Mesenchymal stem cell (in vitro differentiated cells and primary cell): ENCODE measurements at regions not wholly inside any gene's neighbourhood (a gene's known extent, or its start where the extent isn't known, plus 50 kb on each side); places are given as distances from the start of the nearest gene placed in this dataset.
A peak's percentile ranks its signal among the peaks of the same experiment; 100 is the strongest.
"Not testable (repeated sequence)": the region's sequence is repeated elsewhere in the genome, so short reads cannot be mapped to it uniquely, and the experiment has no call there.

Experiments used
- DNase-seq: peaks from one replicate; pipeline ENCODE4 v3.0.0-alpha.2; 2013
- H2AFZ ChIP-seq: one replicate; pipeline ENCODE4 v1.6.1; 2013; ENCODE audit warnings: low read depth, mild to moderate bottlenecking, control low read depth, inconsistent platforms, low read length, moderate library complexity
- H2AK5ac ChIP-seq: 2 replicates; pipeline ENCODE4 v1.6.1; 2013; ENCODE audit warnings: low read length, moderate library complexity, mild to moderate bottlenecking, inconsistent platforms; ENCODE audit not compliant: severe bottlenecking
- H2BK120ac ChIP-seq: one replicate; pipeline ENCODE4 v1.6.1; 2013; ENCODE audit warnings: low read depth, mild to moderate bottlenecking, inconsistent platforms, low read length, moderate library complexity
- H2BK12ac ChIP-seq, 2 experiments: one replicate each; pipeline ENCODE4 v1.6.1; 2013; ENCODE audit warnings: inconsistent platforms in 2 of 2, low read length in 2 of 2, mild to moderate bottlenecking in 2 of 2, moderate library complexity in 2 of 2, control low read depth in 1 of 2
- H2BK15ac ChIP-seq: one replicate; pipeline ENCODE4 v1.6.1; 2013; ENCODE audit warnings: mild to moderate bottlenecking, low read depth, inconsistent platforms; ENCODE audit not compliant: poor library complexity, severe bottlenecking
- H2BK5ac ChIP-seq: 2 replicates; pipeline ENCODE4 v1.6.1; 2013; ENCODE audit warnings: low read depth, mild to moderate bottlenecking, low read length, control low read depth, inconsistent platforms; ENCODE audit not compliant: poor library complexity, severe bottlenecking
- H3K14ac ChIP-seq, 2 experiments: one replicate each; pipeline ENCODE4 v1.6.1; 2013; ENCODE audit warnings: inconsistent platforms in 2 of 2, low read length in 2 of 2, control low read depth in 1 of 2, mild to moderate bottlenecking in 1 of 2, moderate library complexity in 1 of 2
- H3K18ac ChIP-seq, 2 experiments: one replicate each; pipeline ENCODE4 v1.6.1; 2013; ENCODE audit warnings: inconsistent platforms in 2 of 2, low read length in 2 of 2, control low read depth in 1 of 2, low read depth in 1 of 2, mild to moderate bottlenecking in 1 of 2
- H3K23ac ChIP-seq, 2 experiments: one replicate each; pipeline ENCODE4 v1.6.1; 2013; ENCODE audit warnings: inconsistent platforms in 2 of 2, low read length in 2 of 2, mild to moderate bottlenecking in 2 of 2, moderate library complexity in 2 of 2, control low read depth in 1 of 2
- H3K27ac ChIP-seq: 2 replicates; pipeline ENCODE4 v1.5.1; 2013; ENCODE audit warnings: mild to moderate bottlenecking, moderate library complexity, low read length, control low read depth, inconsistent platforms; ENCODE audit not compliant: poor library complexity, severe bottlenecking
- H3K27me3 ChIP-seq, 2 experiments: 2 replicates each; pipeline versions ENCODE4 v1.6.1 to v1.7.0; 2013; ENCODE audit warnings: low read length in 2 of 2, mild to moderate bottlenecking in 2 of 2, moderate library complexity in 2 of 2, control low read depth in 1 of 2, inconsistent platforms in 1 of 2; ENCODE audit not compliant: control insufficient read depth in 1 of 2, insufficient read depth in 1 of 2
- H3K36me3 ChIP-seq, 2 experiments: 2 replicates each; pipeline versions ENCODE4 v1.6.1 to v1.7.0; 2013; ENCODE audit warnings: low read length in 2 of 2, control low read depth in 1 of 2, inconsistent platforms in 1 of 2, low read depth in 1 of 2, mild to moderate bottlenecking in 1 of 2; ENCODE audit not compliant: insufficient read depth in 2 of 2, control insufficient read depth in 1 of 2
- H3K4ac ChIP-seq, 2 experiments: one replicate each; pipeline ENCODE4 v1.6.1; 2013; ENCODE audit warnings: inconsistent platforms in 2 of 2, low read length in 2 of 2, mild to moderate bottlenecking in 2 of 2, moderate library complexity in 2 of 2, control low read depth in 1 of 2, low read depth in 1 of 2
- H3K4me1 ChIP-seq: 2 replicates; pipeline ENCODE4 v1.6.1; 2013; ENCODE audit warnings: low read depth, low read length, control low read depth; ENCODE audit not compliant: control insufficient read depth, insufficient read depth
- H3K4me2 ChIP-seq: 2 replicates; pipeline ENCODE4 v1.6.1; 2013; ENCODE audit warnings: low read length, mild to moderate bottlenecking, inconsistent platforms; ENCODE audit not compliant: poor library complexity, severe bottlenecking
- H3K4me3 ChIP-seq, 2 experiments: 2 replicates each; pipeline versions ENCODE4 v1.5.1 to v1.7.0; 2013; ENCODE audit warnings: low read length in 2 of 2, mild to moderate bottlenecking in 2 of 2, control low read depth in 1 of 2, low read depth in 1 of 2; ENCODE audit not compliant: insufficient read depth in 1 of 2
- H3K79me1 ChIP-seq: replicated peaks from 2 replicates; pipeline ENCODE4 v1.6.1; 2013; ENCODE audit warnings: mild to moderate bottlenecking, control low read depth, low read length, inconsistent platforms; ENCODE audit not compliant: poor library complexity, severe bottlenecking
- H3K9ac ChIP-seq: 2 replicates; pipeline ENCODE4 v1.7.0; 2013; ENCODE audit warnings: mild to moderate bottlenecking, low read length, moderate library complexity
- H3K9me3 ChIP-seq: 2 replicates; pipeline ENCODE4 v1.7.0; 2013; ENCODE audit warnings: mild to moderate bottlenecking, low read length; ENCODE audit not compliant: control insufficient read depth
- H4K8ac ChIP-seq: one replicate; pipeline ENCODE4 v1.6.1; 2013; ENCODE audit warnings: inconsistent platforms, mild to moderate bottlenecking, low read length, moderate library complexity
- H4K91ac ChIP-seq: one replicate; pipeline ENCODE4 v1.6.1; 2013; ENCODE audit warnings: mild to moderate bottlenecking, low read length, inconsistent platforms
- WGBS: methylation state at CpG from one replicate; pipeline ENCODE4 v1.1.7; 2013; ENCODE audit warnings: mixed read lengths; 5-methylcytosine and 5-hydroxymethylcytosine counted together

GRCh38 chr7:39851466-39852045, 98.5 kb upstream of the CDK13 start:
- H3K23ac ChIP-seq: no peak overlapping the region

GRCh38 chr7:39854616-39855324, 95.3 kb upstream of the CDK13 start:
- WGBS: 83% methylated on average over 14 of the region's 36 CpGs

More at GRCh38 chr7:39851466-39852045, 98.5 kb upstream of the CDK13 start:
- Histone ChIP-seq H3K9me3 (no peaks in the 10 kb centered on the region), H3K18ac (no peak overlapping the region), H3K79me1 (no peaks in the 10 kb centered on the region), H4K8ac (no peak overlapping the region), H4K91ac (no peak overlapping the region), H3K4me3 (no peak overlapping the region), H3K27ac (no peak overlapping the region), H2BK120ac (no peak overlapping the region), H3K27me3 (no peaks in the 10 kb centered on the region), H2BK5ac (no peak overlapping the region), H2AK5ac (no peak overlapping the region), H2BK15ac (no peak overlapping the region), H3K36me3 (no peaks in the 10 kb centered on the region), H2AFZ (no peak overlapping the region), H3K14ac (no peak overlapping the region), H2BK12ac (no peak overlapping the region), H3K9ac (no peak overlapping the region), H3K4ac (no peak overlapping the region), H3K4me2 (no peak overlapping the region), H3K4me1 (no peaks in the 10 kb centered on the region)
- 88% methylated on average over 2 of the region's 2 CpGs for WGBS
- no peak for DNase-seq

DNA sequence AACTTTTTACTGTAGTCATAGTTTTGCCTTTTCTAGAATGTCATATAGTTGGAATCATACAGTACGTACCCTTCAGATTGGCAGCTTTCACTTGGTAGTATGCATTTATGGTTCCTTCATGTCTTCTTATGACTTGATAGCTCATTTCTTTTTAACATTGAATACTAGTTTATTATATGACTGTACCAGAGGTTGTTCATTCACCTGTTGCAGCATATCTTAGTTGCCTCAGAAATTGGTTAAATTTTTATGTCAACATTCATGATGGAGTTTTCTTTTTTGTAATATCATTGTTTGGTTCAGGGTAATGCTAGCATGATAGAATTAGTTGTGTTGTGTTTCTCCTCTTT, 94.8 kb upstream of the CDK13 start:
- no peak overlapping the region for H3K23ac ChIP-seq
- H3K14ac ChIP-seq: no peak overlapping the region
- no peak overlapping the region for H2BK5ac ChIP-seq
- H3K4me3 ChIP-seq: peak overlapping the region in 1 of 2 experiments; percentile 71
- H2AK5ac ChIP-seq: no peak overlapping the region
- no peak overlapping the region for H2BK15ac ChIP-seq
- H4K8ac ChIP-seq: no peak overlapping the region
- no peak overlapping the region for H2BK12ac ChIP-seq
- H3K18ac ChIP-seq: no peak overlapping the region
- H4K91ac ChIP-seq: no peak overlapping the region
- H3K4ac ChIP-seq: no peak overlapping the region
- WGBS: 100% methylated on average over 1 of the region's 1 CpG
- H3K36me3 ChIP-seq: no peaks in the 10 kb centered on the region
- H3K27ac ChIP-seq: no peak overlapping the region
- DNase-seq: no peak
- no peak overlapping the region for H2AFZ ChIP-seq
- no peaks in the 10 kb centered on the region for H3K9me3 ChIP-seq
- H3K27me3 ChIP-seq: no peaks in the 10 kb centered on the region
- H3K79me1 ChIP-seq: no peaks in the 10 kb centered on the region
- no peaks in the 10 kb centered on the region for H3K4me1 ChIP-seq
- no peak overlapping the region for H3K4me2 ChIP-seq
- H3K9ac ChIP-seq: peak overlapping the region; percentile 43
- no peak overlapping the region for H2BK120ac ChIP-seq

More at GRCh38 chr7:39854616-39855324, 95.3 kb upstream of the CDK13 start:
- not testable (repeated sequence) for H2BK5ac ChIP-seq, H3K23ac ChIP-seq, H2AFZ ChIP-seq, H2BK12ac ChIP-seq, H3K27ac ChIP-seq, H3K4me1 ChIP-seq, H4K8ac ChIP-seq, H3K14ac ChIP-seq, DNase-seq, H3K36me3 ChIP-seq, H2BK15ac ChIP-seq, H3K18ac ChIP-seq, H3K4ac ChIP-seq, H3K9me3 ChIP-seq, H3K27me3 ChIP-seq, H4K91ac ChIP-seq, H2AK5ac ChIP-seq, H3K79me1 ChIP-seq, H2BK120ac ChIP-seq, H3K4me2 ChIP-seq
- H3K9ac ChIP-seq: peak overlapping the region; percentile 43
- peak overlapping the region in 1 of 2 experiments; percentile 71 for H3K4me3 ChIP-seq

DNA sequence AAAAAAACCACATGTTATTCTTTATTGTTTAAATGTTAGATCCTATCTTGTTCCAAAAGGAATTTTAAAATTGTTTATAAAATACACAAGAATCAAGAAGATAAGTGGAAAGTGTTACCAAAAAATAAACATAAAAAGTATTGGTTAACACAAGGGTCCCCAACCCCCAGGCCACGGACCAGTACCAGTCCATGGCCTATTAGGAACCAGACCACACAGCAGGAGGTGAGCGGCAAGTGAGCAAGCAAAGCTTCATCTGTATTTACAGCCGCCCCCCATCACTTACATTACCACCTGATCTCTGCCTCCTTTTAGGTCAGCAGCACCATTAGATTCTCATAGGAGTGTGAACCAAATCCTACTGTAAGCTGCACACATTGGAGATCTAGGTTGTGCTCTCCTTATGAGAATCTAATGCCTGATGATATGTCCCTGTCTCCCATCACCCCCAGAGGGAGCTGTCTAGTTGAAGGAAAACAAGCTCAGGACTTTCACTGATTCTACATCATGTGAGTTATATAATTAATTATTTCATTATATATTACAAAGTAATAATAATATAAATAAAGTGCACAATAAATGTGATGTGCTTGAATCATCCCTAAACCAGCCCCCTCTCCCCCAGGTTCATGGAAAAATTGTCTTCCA, 86.3 kb upstream of the CDK13 start:
- H2AK5ac ChIP-seq, H2BK12ac ChIP-seq, H3K79me1 ChIP-seq, H4K8ac ChIP-seq, H3K27me3 ChIP-seq, H3K4me1 ChIP-seq, H3K9ac ChIP-seq, H2BK120ac ChIP-seq, H2AFZ ChIP-seq, H2BK5ac ChIP-seq, H4K91ac ChIP-seq, H3K4ac ChIP-seq, H3K9me3 ChIP-seq, H3K14ac ChIP-seq, H3K23ac ChIP-seq, H3K18ac ChIP-seq, H3K27ac ChIP-seq, H3K4me2 ChIP-seq, H3K4me3 ChIP-seq, H3K36me3 ChIP-seq, H2BK15ac ChIP-seq: not testable (repeated sequence)
- peak; percentile 10 for DNase-seq
- no CpG with 5 or more reads among the region's 3 CpGs for WGBS
